ENCODE measurements at regions not wholly inside any gene's neighbourhood (a gene's known extent, or its start where the extent isn't known, plus 50 kb on each side); places are given as distances from the start of the nearest gene placed in this dataset.

DNA sequence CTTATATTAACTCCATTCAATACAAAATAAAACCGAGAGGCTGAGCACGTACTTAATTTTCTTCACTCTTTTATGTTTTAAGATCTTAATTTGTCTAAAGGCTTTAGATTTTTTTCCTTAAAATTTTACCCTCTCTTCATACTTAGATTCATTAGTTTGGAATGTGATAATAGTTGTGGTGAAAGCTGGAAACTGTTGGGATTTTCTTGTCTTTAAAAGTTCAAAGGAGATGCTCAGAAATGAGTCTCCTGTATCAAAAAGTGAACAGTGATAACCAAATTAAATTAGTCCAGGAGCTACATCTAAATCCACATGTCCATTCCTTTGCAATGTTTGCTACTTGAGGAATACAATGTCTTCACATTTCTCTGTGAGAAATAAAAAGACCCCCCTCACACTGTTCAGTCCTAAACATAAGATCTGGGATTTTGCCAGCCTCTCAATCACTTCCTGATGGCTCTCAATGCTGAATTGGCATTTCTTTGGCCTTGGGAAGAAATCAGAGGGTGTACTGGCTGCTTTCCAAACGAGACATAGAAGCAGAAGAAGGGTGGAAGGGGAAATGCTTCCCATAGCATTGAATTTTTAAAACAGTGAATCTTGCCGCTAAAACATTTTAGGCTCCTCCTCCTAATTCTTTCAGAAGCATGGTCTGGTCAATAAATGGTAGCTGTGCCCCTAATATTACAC is 245.0 kb downstream of the SHOX2 start:
- Histone ChIP-seq H3K27me3 (ENCODE audit: insufficient read depth, low read length) (no peaks in the 10 kb centered on the region), H2AFZ (ENCODE audit: low read depth, low read length, poor library complexity, severe bottlenecking) (no peak overlapping the region), H3K27ac (ENCODE audit: low read depth, low read length) (no peak overlapping the region), H3K4me2 (ENCODE audit: low read length) (no peak overlapping the region), H3K79me2 (ENCODE audit: insufficient read depth, low read length) (no peaks in the 10 kb centered on the region), H3K4me3 (replicated peaks in 1 of 2; ENCODE audit: low read depth in 1 of 2, low read length in 2 of 2) (no peak overlapping the region), H3K9ac (ENCODE audit: low read length) (no peak overlapping the region), H4K20me1 (ENCODE audit: insufficient read depth) (no peaks in the 10 kb centered on the region), H3K9me2 (ENCODE audit: insufficient read depth) (no peaks in the 10 kb centered on the region), H3K4me1 (ENCODE audit: control insufficient read depth in 1 of 2, insufficient read depth in 2 of 2, low read length in 2 of 2) (peaks cover 0 to 3% of the 10 kb centered on the region in 2 experiments; a peak in 3 of 4 replicates), H3K36me3 (ENCODE audit: control insufficient read depth in 1 of 2, insufficient read depth in 2 of 2, low read length in 2 of 2) (no peaks in the 10 kb centered on the region), H3K9me3 (ENCODE audit: control insufficient read depth in 1 of 2, insufficient read depth in 1 of 2, low read depth in 1 of 2, low read length in 2 of 2) (no peaks in the 10 kb centered on the region)
- no peak for ATAC-seq
- intact Hi-C loops (cut with micrococcal nuclease): no loop called here
- BruUV-seq (replicated peaks): no TSS peak
- TF ChIP-seq JUND (IDR thresholded peaks at IDR 0.05) (no peak), ZFX (IDR thresholded peaks at IDR 0.05) (no peak), SRF (IDR thresholded peaks at IDR 0.05; ENCODE audit: low read depth) (no peak), ELF1 (IDR thresholded peaks at IDR 0.05; ENCODE audit: borderline replicate concordance, low read depth) (no peak), EGR1 (IDR thresholded peaks at IDR 0.05; ENCODE audit: low read depth) (no peak)
- POLR2A ChIA-PET: no interaction called here
- CTCF ChIA-PET: no interaction called here
- RAD21 ChIA-PET (ENCODE audit: low non-redundant PET in 1 of 2, low total read pairs in 2 of 2, uncharacterized antibody in 2 of 2, unreplicated experiment in 2 of 2): no interaction called here
- DNase-seq (ENCODE audit: low read depth, low spot score): no peak

- no peak for ATAC-seq
- no peaks in the 10 kb centered on the region for H3K27me3 ChIP-seq (ENCODE audit: insufficient read depth, low read length)
- no peak overlapping the region for H3K4me2 ChIP-seq (ENCODE audit: low read length)
- CTCF ChIA-PET: no interaction called here
- H3K9me2 ChIP-seq (ENCODE audit: insufficient read depth): no peaks in the 10 kb centered on the region
- POLR2A ChIA-PET: no interaction called here
- no peaks in the 10 kb centered on the region for H3K36me3 ChIP-seq (ENCODE audit: control insufficient read depth in 1 of 2, insufficient read depth in 2 of 2, low read length in 2 of 2)
- RAD21 ChIA-PET (ENCODE audit: low non-redundant PET in 1 of 2, low total read pairs in 2 of 2, uncharacterized antibody in 2 of 2, unreplicated experiment in 2 of 2): no interaction called here
- H4K20me1 ChIP-seq (ENCODE audit: insufficient read depth): no peaks in the 10 kb centered on the region
- no peak for DNase-seq (ENCODE audit: low read depth, low spot score)
- H3K27ac ChIP-seq (ENCODE audit: low read depth, low read length): no peak overlapping the region
- no peak overlapping the region for H3K9ac ChIP-seq (ENCODE audit: low read length)
- no peaks in the 10 kb centered on the region for H3K9me3 ChIP-seq (ENCODE audit: control insufficient read depth in 1 of 2, insufficient read depth in 1 of 2, low read depth in 1 of 2, low read length in 2 of 2)
- BruUV-seq (replicated peaks): no TSS peak
- H3K4me1 ChIP-seq (ENCODE audit: control insufficient read depth in 1 of 2, insufficient read depth in 2 of 2, low read length in 2 of 2): peaks cover 3 to 11% of the 10 kb centered on the region in 2 experiments; a peak in 3 of 4 replicates
- intact Hi-C loops (cut with micrococcal nuclease): no loop called here
- H3K79me2 ChIP-seq (ENCODE audit: insufficient read depth, low read length): no peaks in the 10 kb centered on the region
- H3K4me3 ChIP-seq (replicated peaks in 1 of 2; ENCODE audit: low read depth in 1 of 2, low read length in 2 of 2): no peak overlapping the region
- TF ChIP-seq CEBPB (IDR thresholded peaks at IDR 0.05; ENCODE audit: low read depth) (no peak), ELF1 (IDR thresholded peaks at IDR 0.05; ENCODE audit: borderline replicate concordance, low read depth) (no peak), CTCF (IDR thresholded peaks at IDR 0.05 in 2 of 3, conservative IDR thresholded peaks at IDR 0.05 in 1 of 3; ENCODE audit: borderline replicate concordance in 1 of 3, insufficient read depth in 1 of 3, low read depth in 2 of 3, low read length in 2 of 3) (no peak), EGR1 (IDR thresholded peaks at IDR 0.05; ENCODE audit: low read depth) (no peak), TCF7L2 (IDR thresholded peaks at IDR 0.05; ENCODE audit: borderline replicate concordance, extremely low read depth, insufficient read depth, insufficient read length) (no peak), ZNF274 (IDR thresholded peaks at IDR 0.05; ENCODE audit: low read depth, low read length) (no peak), YY1 (IDR thresholded peaks at IDR 0.05; ENCODE audit: extremely low read depth, insufficient replicate concordance, low read depth, low read length) (no peak), POLR2A (IDR thresholded peaks at IDR 0.05; ENCODE audit: borderline replicate concordance, extremely low read depth, insufficient read depth, insufficient read length) (no peak), SIN3A (IDR thresholded peaks at IDR 0.05; ENCODE audit: low read depth) (no peak), MAX (IDR thresholded peaks at IDR 0.05) (no peak), FOSL1 (IDR thresholded peaks at IDR 0.05; ENCODE audit: low read depth) (no peak), EZH2phosphoT487 (IDR thresholded peaks at IDR 0.05; ENCODE audit: borderline replicate concordance) (no peak)
- H2AFZ ChIP-seq (ENCODE audit: low read depth, low read length, poor library complexity, severe bottlenecking): no peak overlapping the region
Measured at GRCh38 chr3:157859541-157859940, 246.7 kb downstream of the SHOX2 start.
